GM23338 (cell line): ENCODE measurements at regions not wholly inside any gene's neighbourhood (a gene's known extent, or its start where the extent isn't known, plus 50 kb on each side); places are given as distances from the start of the nearest gene placed in this dataset.

Experiments
- ATAC-seq: fragments of 200-7000 bp; cut with Tn5 transposase; 3 replicates; pipeline ENCODE4 v1.9.1; 2020
- DNase-seq: peaks from one replicate; pipeline ENCODE4 v3.0.0-alpha.2; 2015; ENCODE audit warnings: low spot score
- H2AFZ ChIP-seq: fragments of 200-600 bp; sonication (generic); 2 replicates; pipeline ENCODE4 v1.8.0; 2016; ENCODE audit warnings: antibody characterized with exemption, mild to moderate bottlenecking, moderate library complexity
- H3F3A ChIP-seq: fragments of 200-600 bp; sonication (generic); replicated peaks from 2 replicates; pipeline ENCODE4 v1.8.0; 2017; ENCODE audit warnings: antibody characterized with exemption, mixed run types, low read depth
- H3K27ac ChIP-seq: fragments of 200-600 bp; sonication (generic); 2 replicates; pipeline ENCODE4 v1.6.1; 2016; ENCODE audit warnings: low read depth
- H3K27me3 ChIP-seq: fragments of 200-600 bp; sonication (generic); 2 replicates; pipeline ENCODE4 v1.8.0; 2016; ENCODE audit warnings: mild to moderate bottlenecking, mixed run types, moderate library complexity; ENCODE audit not compliant: insufficient read depth
- H3K36me3 ChIP-seq: fragments of 200-600 bp; sonication (generic); 2 replicates; pipeline ENCODE4 v1.8.0; 2016; ENCODE audit warnings: mild to moderate bottlenecking; ENCODE audit not compliant: insufficient read depth
- H3K4me1 ChIP-seq: fragments of 200-600 bp; sonication (generic); 2 replicates; pipeline ENCODE4 v1.8.0; 2016; ENCODE audit warnings: mild to moderate bottlenecking, moderate library complexity; ENCODE audit not compliant: insufficient read depth
- H3K4me2 ChIP-seq: fragments of 200-600 bp; sonication (generic); 2 replicates; pipeline ENCODE4 v1.7.1; 2017; ENCODE audit warnings: mixed run types
- H3K4me3 ChIP-seq: fragments of 200-600 bp; sonication (generic); 2 replicates; pipeline ENCODE4 v1.6.1; 2016; ENCODE audit warnings: mixed run types
- H3K79me2 ChIP-seq: fragments of 200-600 bp; sonication (generic); replicated peaks from 2 replicates; pipeline ENCODE4 v1.8.0; 2017; ENCODE audit warnings: mild to moderate bottlenecking; ENCODE audit not compliant: insufficient read depth
- H3K9me2 ChIP-seq: fragments of 200-600 bp; sonication (generic); 2 replicates; pipeline ENCODE4 v1.8.0; 2017; ENCODE audit not compliant: insufficient read depth
- H4K20me1 ChIP-seq: fragments of 200-600 bp; sonication (generic); replicated peaks from 2 replicates; pipeline ENCODE4 v1.8.0; 2017; ENCODE audit warnings: mild to moderate bottlenecking; ENCODE audit not compliant: insufficient read depth
- H3K27ac Mint-ChIP-seq: 2 replicates; pipeline ENCODE4 v1.8.0; 2020; ENCODE audit warnings: inconsistent platforms, mild to moderate bottlenecking, moderate library complexity, mixed read lengths
- H3K27me3 Mint-ChIP-seq: 3 replicates; pipeline ENCODE4 v1.8.0; 2022; ENCODE audit warnings: low read depth, mild to moderate bottlenecking, moderate library complexity, mixed read lengths, inconsistent platforms; ENCODE audit not compliant: insufficient read depth, poor library complexity
- H3K36me3 Mint-ChIP-seq: 3 replicates; pipeline ENCODE4 v1.8.0; 2021; ENCODE audit warnings: low read depth, mild to moderate bottlenecking, inconsistent platforms, moderate library complexity, mixed read lengths
- H3K4me1 Mint-ChIP-seq: 3 replicates; pipeline ENCODE4 v1.8.0; 2020; ENCODE audit warnings: mild to moderate bottlenecking, inconsistent platforms, mixed read lengths
- H3K4me3 Mint-ChIP-seq: 3 replicates; pipeline ENCODE4 v1.8.0; 2021; ENCODE audit warnings: moderate library complexity, mild to moderate bottlenecking, inconsistent platforms, mixed read lengths
- H3K9me3 Mint-ChIP-seq: 3 replicates; pipeline ENCODE4 v1.8.0; 2020; ENCODE audit warnings: moderate library complexity, mild to moderate bottlenecking, inconsistent platforms, mixed read lengths
- CREB1 ChIP-seq: fragments of 250-450 bp; sonication (Bioruptor Pico); IDR thresholded peaks from 2 replicates; pipeline ENCODE4 v1.5.0; 2020; ENCODE audit warnings: low read depth, mild to moderate bottlenecking, moderate library complexity
- CTCF ChIP-seq, 2 experiments: fragments of 200-600 bp in 1 of 2; sonication (generic) in 1 of 2; conservative IDR thresholded peaks; 2 replicates each; pipeline versions ENCODE4 v1.5.1 to v1.6.1; 2016 to 2017; ENCODE audit warnings: antibody characterized with exemption in 2 of 2, low read depth in 2 of 2, mild to moderate bottlenecking in 2 of 2, moderate library complexity in 1 of 2
- ETS1 ChIP-seq: IDR thresholded peaks from 2 replicates; pipeline ENCODE4 v1.6.1; 2016; ENCODE audit warnings: antibody characterized with exemption
- EZH2 ChIP-seq: fragments of 200-600 bp; sonication (generic); IDR thresholded peaks from one replicate; pipeline ENCODE4 v1.8.0; 2017; ENCODE audit warnings: antibody characterized with exemption, mild to moderate bottlenecking, low read depth; ENCODE audit not compliant: unreplicated experiment
- NANOG ChIP-seq: IDR thresholded peaks from 2 replicates; pipeline ENCODE4 v1.6.1; 2016; ENCODE audit warnings: antibody characterized with exemption, borderline replicate concordance
- POLR2AphosphoS5 ChIP-seq: IDR thresholded peaks from 2 replicates; pipeline ENCODE4 v1.6.1; 2016; ENCODE audit warnings: antibody characterized with exemption, low read depth
- REST ChIP-seq: IDR thresholded peaks from one replicate; pipeline ENCODE4 v1.6.1; 2018; ENCODE audit warnings: antibody characterized with exemption; ENCODE audit not compliant: unreplicated experiment
- ZNF114 ChIP-seq: fragments of 250-450 bp; sonication (Bioruptor Pico); IDR thresholded peaks from 2 replicates; pipeline ENCODE4 v1.5.0; 2020; ENCODE audit warnings: mild to moderate bottlenecking, moderate library complexity
- ZNF462 ChIP-seq: fragments of 250-450 bp; sonication (Bioruptor Pico); IDR thresholded peaks from 2 replicates; pipeline ENCODE4 v1.5.0; 2020; ENCODE audit warnings: mild to moderate bottlenecking, moderate library complexity

- DNase-seq, result no peak
- Mint-ChIP-seq H3K27ac (no peak overlapping the region), H3K36me3 (no peaks in the 10 kb centered on the region), H3K27me3 (peaks cover 11% of the 10 kb centered on the region), H3K9me3 (no peaks in the 10 kb centered on the region; the same call in 2 of the 3 replicates), H3K4me3 (no peak overlapping the region), H3K4me1 (peaks cover 4% of the 10 kb centered on the region)
- H3K9me2 ChIP-seq, result no peaks in the 10 kb centered on the region
- peaks cover 9% of the 10 kb centered on the region; the same call in 1 of the 2 replicates for H3K27me3 ChIP-seq
- H3F3A ChIP-seq, result peaks cover 3% of the 10 kb centered on the region; the same call in 1 of the 2 replicates
- H3K4me1 ChIP-seq, result 0 out of 2 replicates have a peak, but pooled peaks cover 6% of the 10 kb centered on the region
- ATAC-seq, result no peak
- H3K4me2 ChIP-seq, result no peak overlapping the region
- no peaks in the 10 kb centered on the region for H3K79me2 ChIP-seq
- TF ChIP-seq CREB1 (CRISPR knock-in tag), result no peak
- TF ChIP-seq NANOG, result no peak
- TF ChIP-seq ZNF462 (CRISPR knock-in tag), result no peak
- no peak for TF ChIP-seq POLR2AphosphoS5
- TF ChIP-seq EZH2, result no peak
- TF ChIP-seq ETS1, result no peak
- no peak for TF ChIP-seq CTCF (conservative IDR thresholded peaks at IDR 0.05; ENCODE audit: low read depth in 2 of 2)
- no peak for TF ChIP-seq REST
- TF ChIP-seq ZNF114 (CRISPR knock-in tag), result no peak
- no peaks in the 10 kb centered on the region for H3K36me3 ChIP-seq
- no peak overlapping the region for H3K4me3 ChIP-seq
- no peaks in the 10 kb centered on the region; the same call in 1 of the 2 replicates for H4K20me1 ChIP-seq
- no peak overlapping the region for H3K27ac ChIP-seq
- no peak overlapping the region for H2AFZ ChIP-seq
These were observed 83.9 kb downstream of the RTP5 start for GRCh38 chr2:241953324-241953928.
